Upper lobe of right lung (tissue), 1 donor: ENCODE measurements at regions not wholly inside any gene's neighbourhood (a gene's known extent, or its start where the extent isn't known, plus 50 kb on each side); places are given as distances from the start of the nearest gene placed in this dataset.
"Not testable (repeated sequence)": the region's sequence is repeated elsewhere in the genome, so short reads cannot be mapped to it uniquely, and the experiment has no call there.

ENCODE experiments used
- ATAC-seq: fragments of 200-7000 bp; cut with Tn5 transposase; one replicate; pipeline ENCODE4 v1.9.1; 2020; ENCODE audit warnings: mild to moderate bottlenecking, moderate library complexity
- DNase-seq: peaks from one replicate; pipeline ENCODE4 v3.0.0-alpha.2; 2020
- H3K27ac ChIP-seq: fragments of 200-600 bp; one replicate; pipeline ENCODE4 v1.8.0; 2022
- H3K27me3 ChIP-seq: fragments of 200-600 bp; one replicate; pipeline ENCODE4 v1.8.0; 2022; ENCODE audit warnings: mild to moderate bottlenecking
- H3K36me3 ChIP-seq: fragments of 200-600 bp; one replicate; pipeline ENCODE4 v1.8.0; 2022
- H3K4me1 ChIP-seq: fragments of 200-600 bp; one replicate; pipeline ENCODE4 v1.8.0; 2022
- H3K4me3 ChIP-seq: fragments of 200-600 bp; one replicate; pipeline ENCODE4 v1.8.0; 2022; ENCODE audit warnings: mild to moderate bottlenecking
- H3K9me3 ChIP-seq: fragments of 200-600 bp; one replicate; pipeline ENCODE4 v1.8.0; 2022
- intact Hi-C: fragments of 100-400 bp; cut with DNase I; formaldehyde crosslinking; loops from one replicate; pipeline ENCODE4 v1.11.0; 2022
- TF ChIP-seq, protein P1 (sequence below): fragments of 200-600 bp; IDR thresholded peaks from one replicate; pipeline ENCODE4 v1.8.0; 2022; ENCODE audit warnings: antibody characterized with exemption
- donor health status: DM: no; HTN: yes; CAD: no; lungs with severe emphysema.

DNA sequence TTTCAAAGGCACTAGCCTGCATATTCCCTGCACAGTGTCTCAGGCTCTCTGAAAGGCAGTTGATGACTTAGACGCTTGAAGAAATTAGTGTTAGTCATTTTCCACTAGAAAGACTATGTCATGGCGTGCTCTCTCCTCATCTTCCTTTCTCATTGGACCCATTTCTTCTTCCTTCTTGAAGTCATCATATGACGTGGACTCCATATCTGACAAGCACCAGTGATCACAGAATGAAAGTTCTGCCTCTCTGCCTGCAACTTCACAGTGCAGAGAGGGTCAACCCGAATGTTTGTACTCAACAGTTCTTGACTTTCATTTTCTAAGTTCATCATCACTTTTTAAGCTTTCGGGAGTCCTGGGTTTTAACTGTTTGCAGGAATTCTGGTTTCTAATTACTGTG, 63.7 kb upstream of the CYRIA start:
- Histone ChIP-seq H3K27me3 (no peaks in the 10 kb centered on the region), H3K4me3 (no peak overlapping the region), H3K27ac (no peak overlapping the region), H3K9me3 (no peaks in the 10 kb centered on the region), H3K4me1 (no peaks in the 10 kb centered on the region), H3K36me3 (no peaks in the 10 kb centered on the region)
- intact Hi-C loops = no loop called here
- ATAC-seq (no peak), DNase-seq (no peak)
- TF ChIP-seq, protein P1, sequence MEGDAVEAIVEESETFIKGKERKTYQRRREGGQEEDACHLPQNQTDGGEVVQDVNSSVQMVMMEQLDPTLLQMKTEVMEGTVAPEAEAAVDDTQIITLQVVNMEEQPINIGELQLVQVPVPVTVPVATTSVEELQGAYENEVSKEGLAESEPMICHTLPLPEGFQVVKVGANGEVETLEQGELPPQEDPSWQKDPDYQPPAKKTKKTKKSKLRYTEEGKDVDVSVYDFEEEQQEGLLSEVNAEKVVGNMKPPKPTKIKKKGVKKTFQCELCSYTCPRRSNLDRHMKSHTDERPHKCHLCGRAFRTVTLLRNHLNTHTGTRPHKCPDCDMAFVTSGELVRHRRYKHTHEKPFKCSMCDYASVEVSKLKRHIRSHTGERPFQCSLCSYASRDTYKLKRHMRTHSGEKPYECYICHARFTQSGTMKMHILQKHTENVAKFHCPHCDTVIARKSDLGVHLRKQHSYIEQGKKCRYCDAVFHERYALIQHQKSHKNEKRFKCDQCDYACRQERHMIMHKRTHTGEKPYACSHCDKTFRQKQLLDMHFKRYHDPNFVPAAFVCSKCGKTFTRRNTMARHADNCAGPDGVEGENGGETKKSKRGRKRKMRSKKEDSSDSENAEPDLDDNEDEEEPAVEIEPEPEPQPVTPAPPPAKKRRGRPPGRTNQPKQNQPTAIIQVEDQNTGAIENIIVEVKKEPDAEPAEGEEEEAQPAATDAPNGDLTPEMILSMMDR = no peak

DNA sequence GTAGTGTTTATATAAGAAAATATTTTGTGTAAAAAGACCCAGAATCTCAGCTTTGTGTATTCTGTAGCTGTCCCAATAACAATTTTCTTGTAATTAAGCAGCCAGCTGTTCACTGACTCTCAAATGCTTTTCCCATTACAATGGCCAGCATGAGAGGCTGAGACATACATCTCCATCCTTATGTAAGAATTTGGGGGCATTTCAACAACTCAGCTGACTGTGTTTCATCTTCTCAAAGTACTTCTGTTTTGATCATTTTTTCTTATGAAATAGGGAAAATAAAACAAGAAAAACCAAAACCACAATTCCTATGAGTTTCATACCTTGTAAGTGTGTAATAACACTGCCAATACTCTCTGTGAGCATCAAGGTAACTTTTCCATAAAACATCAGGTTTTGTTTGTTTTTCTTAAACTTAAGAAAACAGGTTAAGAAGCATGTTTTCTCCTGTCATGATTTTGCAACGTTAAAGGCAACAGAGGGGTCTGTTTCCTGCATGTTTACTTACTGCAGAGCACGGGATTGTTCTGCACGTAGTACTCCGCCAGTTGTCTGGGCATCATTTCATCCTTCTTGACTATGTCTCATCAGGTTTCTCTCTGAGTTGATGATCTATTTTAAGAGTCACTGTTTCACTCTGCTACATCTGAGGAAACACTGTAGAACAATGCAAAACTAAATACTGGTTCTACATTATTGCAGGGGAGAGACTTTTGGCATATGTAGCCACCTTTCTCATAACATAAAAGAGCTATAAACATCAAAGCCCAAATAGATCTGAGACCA, 62.9 kb upstream of the CYRIA start:
- TF ChIP-seq, protein P1 = no peak
- no peaks in the 10 kb centered on the region for H3K9me3 ChIP-seq
- DNase-seq (no peak), ATAC-seq (no peak)
- intact Hi-C loops = no loop called here
- no peaks in the 10 kb centered on the region for H3K36me3 ChIP-seq
- H3K4me1 ChIP-seq = no peaks in the 10 kb centered on the region
- no peak overlapping the region for H3K4me3 ChIP-seq
- H3K27ac ChIP-seq = no peak overlapping the region
- no peaks in the 10 kb centered on the region for H3K27me3 ChIP-seq

DNA sequence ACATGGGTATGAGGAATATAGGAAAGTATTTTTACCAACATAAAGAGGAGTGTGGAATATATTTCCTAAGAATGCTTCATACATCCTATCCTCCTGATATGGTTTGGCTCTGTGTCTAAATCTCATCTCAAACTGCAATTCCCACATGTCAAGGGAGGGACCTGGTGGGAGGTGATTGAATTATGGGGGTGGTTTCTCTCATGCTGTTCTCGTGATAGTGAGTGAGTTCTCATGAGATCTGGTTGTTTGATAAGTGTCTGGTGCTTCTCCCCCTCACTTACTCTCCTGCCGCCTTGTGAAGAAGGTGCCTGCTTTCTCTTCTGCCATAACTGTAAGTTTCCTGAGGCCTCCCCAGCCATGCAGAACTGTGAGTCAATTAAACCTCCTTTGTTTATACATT, 62.2 kb upstream of the CYRIA start:
- H3K4me3 ChIP-seq, intact Hi-C loops, H3K36me3 ChIP-seq, ATAC-seq, DNase-seq, H3K4me1 ChIP-seq, H3K27me3 ChIP-seq, H3K27ac ChIP-seq, H3K9me3 ChIP-seq: not testable (repeated sequence)

DNA sequence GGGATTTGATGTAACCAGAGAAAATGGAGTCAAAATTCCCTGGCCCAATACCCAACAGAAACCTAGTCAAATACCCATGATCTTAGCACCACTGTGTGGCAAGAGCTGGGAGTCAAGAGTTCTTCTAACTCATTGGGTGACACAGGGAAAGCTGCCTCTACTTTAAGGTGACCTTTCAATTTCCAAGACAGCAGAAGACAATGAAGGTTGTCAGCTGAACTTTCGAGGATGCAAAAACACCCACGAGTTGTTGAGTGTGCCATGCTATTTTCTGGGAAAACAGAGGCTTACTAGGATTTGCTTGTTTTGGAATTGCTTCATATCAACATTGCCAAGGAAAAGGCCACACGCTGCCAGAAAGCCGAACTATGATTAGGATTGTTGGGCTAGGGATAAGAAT, 61.6 kb upstream of the CYRIA start:
- H3K27ac ChIP-seq = no peak overlapping the region
- H3K4me1 ChIP-seq = no peaks in the 10 kb centered on the region
- H3K36me3 ChIP-seq = no peaks in the 10 kb centered on the region
- no peaks in the 10 kb centered on the region for H3K27me3 ChIP-seq
- intact Hi-C loops = no loop called here
- ATAC-seq (peak; percentile 38), DNase-seq (no peak)
- H3K4me3 ChIP-seq = no peak overlapping the region
- TF ChIP-seq, protein P1 = peak; percentile 19
- H3K9me3 ChIP-seq = no peaks in the 10 kb centered on the region

DNA sequence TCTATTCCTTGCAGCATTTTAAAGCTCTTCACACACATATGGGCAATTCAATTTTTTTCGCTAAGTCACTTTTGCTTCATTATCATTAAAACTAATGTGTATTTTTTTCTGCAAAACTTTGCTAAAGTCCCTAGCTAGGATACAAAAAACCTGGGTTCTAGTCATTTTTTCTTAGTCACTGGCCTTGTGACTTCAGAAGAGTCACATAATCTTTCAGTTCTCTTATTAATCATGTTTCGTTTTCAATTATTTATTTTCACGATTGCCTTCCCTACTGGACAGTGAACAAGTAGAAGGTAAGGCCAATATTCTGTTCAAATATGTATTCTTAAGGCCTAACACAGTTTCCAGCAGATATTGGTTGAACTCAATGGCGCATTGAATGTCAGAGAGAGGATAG, 60.9 kb upstream of the CYRIA start:
- intact Hi-C loops = no loop called here
- DNase-seq (no peak), ATAC-seq (no peak)
- no peaks in the 10 kb centered on the region for H3K36me3 ChIP-seq
- no peaks in the 10 kb centered on the region for H3K9me3 ChIP-seq
- no peaks in the 10 kb centered on the region for H3K27me3 ChIP-seq
- no peak overlapping the region for H3K27ac ChIP-seq
- no peaks in the 10 kb centered on the region for H3K4me1 ChIP-seq
- TF ChIP-seq, protein P1 = no peak
- no peak overlapping the region for H3K4me3 ChIP-seq

DNA sequence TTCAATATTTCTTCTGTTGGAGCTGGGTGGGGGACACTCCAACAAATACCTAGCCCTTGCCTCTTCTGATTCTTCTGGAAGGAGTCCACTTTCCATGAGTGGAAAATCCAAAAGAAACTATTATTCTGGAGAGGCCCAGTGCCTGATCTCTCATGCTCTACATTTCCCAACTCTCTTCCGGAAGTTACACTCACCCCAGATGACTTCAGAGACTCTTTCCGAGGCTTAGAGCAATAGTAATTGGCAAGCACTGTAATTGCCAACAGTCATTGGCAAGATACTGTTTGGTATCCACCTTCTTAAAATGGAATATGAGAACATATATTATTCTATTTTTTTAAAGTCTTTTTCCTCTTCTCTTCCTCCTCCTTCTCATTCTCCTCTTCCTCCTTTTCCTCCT, 60.5 kb upstream of the CYRIA start:
- TF ChIP-seq, protein P1 = no peak
- Histone ChIP-seq H3K36me3 (no peaks in the 10 kb centered on the region), H3K27ac (no peak overlapping the region), H3K4me1 (no peaks in the 10 kb centered on the region), H3K9me3 (no peaks in the 10 kb centered on the region), H3K4me3 (no peak overlapping the region), H3K27me3 (no peaks in the 10 kb centered on the region)
- intact Hi-C loops = no loop called here
- no peak for DNase-seq
- no peak for ATAC-seq
